Parathyroid adenoma (tissue), 2 donors: ENCODE measurements at regions not wholly inside any gene's neighbourhood (a gene's known extent, or its start where the extent isn't known, plus 50 kb on each side); places are given as distances from the start of the nearest gene placed in this dataset.

Source experiments
- H2AFZ ChIP-seq: fragments of 300-600 bp; sonication (generic); one replicate; pipeline ENCODE4 v1.7.0; 2017; ENCODE audit warnings: antibody characterized with exemption, mild to moderate bottlenecking
- H3K27ac ChIP-seq: fragments of 300-600 bp; sonication (generic); one replicate; pipeline ENCODE4 v1.7.0; 2017
- H3K27me3 ChIP-seq: fragments of 300-600 bp; sonication (generic); one replicate; pipeline ENCODE4 v1.7.0; 2017; ENCODE audit warnings: low read length; ENCODE audit not compliant: control insufficient read depth, insufficient read depth
- H3K36me3 ChIP-seq: fragments of 300-600 bp; sonication (generic); one replicate; pipeline ENCODE4 v1.7.0; 2017; ENCODE audit warnings: low read length; ENCODE audit not compliant: control insufficient read depth, insufficient read depth
- H3K4me1 ChIP-seq: fragments of 300-600 bp; sonication (generic); one replicate; pipeline ENCODE4 v1.7.0; 2017; ENCODE audit warnings: control low read depth
- H3K4me2 ChIP-seq: fragments of 300-600 bp; sonication (generic); one replicate; pipeline ENCODE4 v1.7.0; 2017; ENCODE audit warnings: low read length
- H3K4me3 ChIP-seq: fragments of 300-600 bp; sonication (generic); one replicate; pipeline ENCODE4 v1.7.0; 2017; ENCODE audit warnings: low read depth, low read length
- H3K79me2 ChIP-seq: fragments of 300-600 bp; sonication (generic); one replicate; pipeline ENCODE4 v1.7.0; 2017; ENCODE audit warnings: control low read depth
- H3K9ac ChIP-seq: fragments of 300-600 bp; sonication (generic); one replicate; pipeline ENCODE4 v1.7.0; 2017; ENCODE audit warnings: mild to moderate bottlenecking
- H3K9me3 ChIP-seq: fragments of 300-600 bp; sonication (generic); one replicate; pipeline ENCODE4 v1.7.0; 2017; ENCODE audit warnings: low read length; ENCODE audit not compliant: control insufficient read depth
- CTCF ChIP-seq: fragments of 300-600 bp; sonication (generic); IDR thresholded peaks from one replicate; pipeline ENCODE4 v1.7.0; 2017; ENCODE audit warnings: antibody characterized with exemption, mild to moderate bottlenecking
- donor health status: primary hyperparathyroidism.

GRCh38 chr7:28263622-28264271, 83.2 kb upstream of the JAZF1 start:
- Histone ChIP-seq H3K4me1 (no peaks in the 10 kb centered on the region), H3K27ac (no peak overlapping the region), H3K9ac (no peak overlapping the region), H3K4me3 (no peak overlapping the region), H3K36me3 (no peaks in the 10 kb centered on the region), H2AFZ (no peak overlapping the region), H3K27me3 (no peaks in the 10 kb centered on the region), H3K4me2 (no peak overlapping the region), H3K9me3 (no peaks in the 10 kb centered on the region), H3K79me2 (no peaks in the 10 kb centered on the region)
- TF ChIP-seq CTCF = no peak

- no peak overlapping the region for H3K27ac ChIP-seq
Observed at GRCh38 chr7:28266402-28266801, 85.8 kb upstream of the JAZF1 start.

GRCh38 chr7:28267012-28267411, 86.4 kb upstream of the JAZF1 start:
- TF ChIP-seq CTCF = no peak
- Histone ChIP-seq H3K79me2 (no peaks in the 10 kb centered on the region), H3K9me3 (no peaks in the 10 kb centered on the region), H3K4me2 (no peak overlapping the region), H2AFZ (no peak overlapping the region), H3K36me3 (no peaks in the 10 kb centered on the region), H3K27me3 (no peaks in the 10 kb centered on the region), H3K27ac (no peak overlapping the region), H3K4me1 (no peaks in the 10 kb centered on the region), H3K9ac (no peak overlapping the region), H3K4me3 (no peak overlapping the region)

More at GRCh38 chr7:28266402-28266801, 85.8 kb upstream of the JAZF1 start:
- H3K4me3 ChIP-seq = no peak overlapping the region
- H3K4me2 ChIP-seq = no peak overlapping the region
- H3K27me3 ChIP-seq = no peaks in the 10 kb centered on the region
- H3K79me2 ChIP-seq = no peaks in the 10 kb centered on the region
- H3K36me3 ChIP-seq = no peaks in the 10 kb centered on the region
- H3K9me3 ChIP-seq = no peaks in the 10 kb centered on the region
- no peaks in the 10 kb centered on the region for H3K4me1 ChIP-seq
- no peak overlapping the region for H3K9ac ChIP-seq
- TF ChIP-seq CTCF = no peak
- no peak overlapping the region for H2AFZ ChIP-seq

- no peak overlapping the region for H3K4me3 ChIP-seq
- H3K27me3 ChIP-seq = no peaks in the 10 kb centered on the region
- H3K4me1 ChIP-seq = no peaks in the 10 kb centered on the region
- no peaks in the 10 kb centered on the region for H3K79me2 ChIP-seq
- no peak overlapping the region for H3K4me2 ChIP-seq
- no peaks in the 10 kb centered on the region for H3K36me3 ChIP-seq
- H3K9me3 ChIP-seq = no peaks in the 10 kb centered on the region
- H3K27ac ChIP-seq = no peak overlapping the region
- no peak for TF ChIP-seq CTCF
- H2AFZ ChIP-seq = no peak overlapping the region
- H3K9ac ChIP-seq = no peak overlapping the region
Observed at GRCh38 chr7:28269700-28270361, 89.2 kb upstream of the JAZF1 start.

GRCh38 chr7:28270536-28270935, 89.9 kb upstream of the JAZF1 start:
- H3K4me1 ChIP-seq = no peaks in the 10 kb centered on the region
- no peaks in the 10 kb centered on the region for H3K36me3 ChIP-seq
- H3K9me3 ChIP-seq = no peaks in the 10 kb centered on the region
- no peak overlapping the region for H3K4me2 ChIP-seq
- no peak overlapping the region for H3K27ac ChIP-seq
- no peak overlapping the region for H3K9ac ChIP-seq
- no peak overlapping the region for H2AFZ ChIP-seq
- TF ChIP-seq CTCF = no peak
- H3K79me2 ChIP-seq = no peaks in the 10 kb centered on the region
- no peaks in the 10 kb centered on the region for H3K27me3 ChIP-seq
- H3K4me3 ChIP-seq = no peak overlapping the region
